BJ (cell line): ENCODE measurements at regions not wholly inside any gene's neighbourhood (a gene's known extent, or its start where the extent isn't known, plus 50 kb on each side); places are given as distances from the start of the nearest gene placed in this dataset.

ENCODE experiments used
- CTCF ChIA-PET: fragments of 350-600 bp; formaldehyde crosslinking; extraction: SDS; loops from one replicate; lab custom pipeline; 2021; ENCODE audit warnings: antibody characterized with exemption, inconsistent platforms; lab: Yijun Ruan, JAX
- POLR2A ChIA-PET: fragments of 300-600 bp; sonication (Branson Sonifier 250); formaldehyde crosslinking; extraction: SDS; loops from one replicate; lab custom pipeline; 2021; ENCODE audit warnings: antibody characterized with exemption; lab: Charles Lee
- DNase-seq: peaks from one replicate; pipeline ENCODE4 v3.0.0-alpha.2; 2011; ENCODE audit warnings: low read depth
- H3K27me3 ChIP-seq: 2 replicates; pipeline ENCODE4 v1.6.0; 2011; ENCODE audit warnings: low read length; ENCODE audit not compliant: control insufficient read depth, insufficient read depth
- H3K36me3 ChIP-seq: 2 replicates; pipeline ENCODE4 v1.5.1; 2011; ENCODE audit warnings: low read length; ENCODE audit not compliant: control insufficient read depth, insufficient read depth
- H3K4me3 ChIP-seq: 2 replicates; pipeline ENCODE4 v1.5.1; 2011; ENCODE audit warnings: low read depth, mild to moderate bottlenecking, control low read depth, low read length
- CTCF ChIP-seq: IDR thresholded peaks from 2 replicates; pipeline ENCODE4 v1.5.1; 2011; ENCODE audit warnings: low read depth, mild to moderate bottlenecking, control low read depth, inconsistent platforms, low read length, moderate library complexity; ENCODE audit not compliant: insufficient read depth

DNA sequence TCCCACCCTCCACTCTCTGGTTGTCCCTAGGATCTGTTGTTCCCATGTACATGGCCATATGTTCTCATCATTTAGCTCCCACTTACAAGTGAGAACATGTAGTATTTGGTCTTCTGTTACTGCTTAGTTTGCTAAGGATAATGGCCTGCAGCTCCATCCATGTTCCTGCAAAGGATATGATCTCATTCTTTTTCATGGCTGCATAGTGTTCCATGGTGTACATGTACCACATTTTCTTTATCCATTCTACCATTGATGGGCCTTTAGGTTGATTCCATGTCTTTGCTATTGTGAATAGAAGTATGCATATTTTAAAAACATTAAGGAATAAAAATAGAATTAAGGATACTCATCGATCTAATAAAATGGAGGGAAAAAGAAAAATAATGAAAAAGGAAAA is 278.4 kb downstream of the MBNL1 start:
- ChIA-PET CTCF (no interaction called here), POLR2A (no interaction called here)
- TF ChIP-seq CTCF = no peak
- Histone ChIP-seq H3K4me3 (no peak overlapping the region), H3K36me3 (no peaks in the 10 kb centered on the region), H3K27me3 (no peaks in the 10 kb centered on the region)
- DNase-seq = no peak

DNA sequence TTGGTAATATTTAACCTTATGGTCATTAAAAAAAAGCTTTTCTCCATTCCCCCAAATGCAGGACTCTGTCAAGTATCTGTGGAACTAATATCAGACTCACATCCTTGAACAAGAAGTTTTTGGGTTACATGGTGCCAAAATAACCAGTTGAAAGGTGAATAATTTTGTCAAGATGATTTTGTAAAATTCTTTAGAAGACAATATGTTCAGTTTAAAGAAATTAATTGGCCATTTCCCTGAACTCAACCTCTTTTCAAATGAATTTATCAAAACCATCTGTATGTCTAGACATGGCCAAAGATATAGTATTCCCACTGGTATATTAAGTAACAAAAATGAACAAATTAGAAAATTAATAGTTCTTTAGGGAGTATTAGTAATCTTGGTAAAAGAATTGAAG is 280.5 kb downstream of the MBNL1 start:
- CTCF ChIA-PET = no interaction called here
- Histone ChIP-seq H3K4me3 (no peak overlapping the region), H3K27me3 (no peaks in the 10 kb centered on the region), H3K36me3 (no peaks in the 10 kb centered on the region)
- POLR2A ChIA-PET = no interaction called here
- TF ChIP-seq CTCF = no peak
- DNase-seq = no peak

GRCh38 chr3:152550284-152550683 is 281.6 kb downstream of the MBNL1 start:
- ChIA-PET POLR2A (no interaction called here), CTCF (no interaction called here)
- H3K36me3 ChIP-seq = no peaks in the 10 kb centered on the region
- no peak overlapping the region for H3K4me3 ChIP-seq
- H3K27me3 ChIP-seq = no peaks in the 10 kb centered on the region
- DNase-seq = no peak
- TF ChIP-seq CTCF = no peak

- no peak overlapping the region for H3K4me3 ChIP-seq
- ChIA-PET POLR2A (interaction anchor here (0.5 kb wide), 1 partner anchor 80 kb away, joined by 9 read pairs; no protein-coding TSS in a partner anchor), CTCF (interaction anchor here (0.5 to 0.7 kb wide), 2 partner anchors 16 to 82 kb away, joined by 3 read pairs; no protein-coding TSS in a partner anchor)
- DNase-seq = no peak
- H3K27me3 ChIP-seq = no peaks in the 10 kb centered on the region
- no peaks in the 10 kb centered on the region for H3K36me3 ChIP-seq
- TF ChIP-seq CTCF = no peak
These were observed 280.0 kb upstream of the P2RY1 start for GRCh38 chr3:152554980-152555379.

DNA sequence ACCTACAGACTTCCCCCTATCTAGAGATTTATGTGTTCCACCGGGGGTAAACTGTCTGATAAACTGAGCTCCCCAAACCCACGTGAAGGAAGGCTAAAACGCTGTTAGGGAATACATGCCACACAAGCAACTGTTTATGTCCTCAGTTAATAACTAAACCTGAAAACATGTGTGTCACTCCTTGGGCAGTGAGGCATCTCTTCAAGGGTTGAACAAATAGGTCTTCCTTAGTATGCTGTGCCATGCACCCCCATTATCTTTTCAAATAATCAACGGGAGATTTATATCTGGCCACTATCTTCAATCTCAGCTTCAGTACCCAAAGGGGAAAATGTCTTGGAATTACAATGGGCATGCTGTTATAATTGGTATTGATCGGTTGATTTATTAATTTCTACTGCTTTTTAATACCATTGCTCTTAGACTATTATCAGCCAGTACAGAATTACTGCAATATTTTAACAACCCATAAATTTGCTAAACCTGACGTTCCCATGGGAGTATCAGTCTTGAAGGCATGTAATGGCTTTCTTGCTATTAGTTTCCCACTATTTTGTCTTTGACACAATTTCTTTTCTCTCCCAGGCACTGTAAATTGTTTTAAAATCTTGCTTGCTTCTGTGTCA is 279.2 kb upstream of the P2RY1 start:
- no peak for TF ChIP-seq CTCF
- POLR2A ChIA-PET = no interaction called here
- no peak for DNase-seq
- H3K27me3 ChIP-seq = no peaks in the 10 kb centered on the region
- H3K4me3 ChIP-seq = no peak overlapping the region
- CTCF ChIA-PET = interaction anchor here (0.5 kb wide), 1 partner anchor 15 kb away, joined by 3 read pairs; no protein-coding TSS in a partner anchor
- H3K36me3 ChIP-seq = no peaks in the 10 kb centered on the region
